GM19438 (cell line): ENCODE measurements at regions not wholly inside any gene's neighbourhood (a gene's known extent, or its start where the extent isn't known, plus 50 kb on each side); places are given as distances from the start of the nearest gene placed in this dataset.

Experiments
- ATAC-seq: cut with Tn5 transposase; IDR thresholded peaks from one replicate; pipeline ENCODE4 v1.9.1; 2021; ENCODE audit warnings: low read depth; ENCODE audit not compliant: unreplicated experiment

- no peak for ATAC-seq
Measured at GRCh38 chr6:147621263-147621662, 112.8 kb downstream of the SAMD5 start.

- ATAC-seq: no peak
Measured at GRCh38 chr6:147621961-147622360, 113.5 kb downstream of the SAMD5 start.

GRCh38 chr6:147624946-147625515 lies 116.5 kb downstream of the SAMD5 start:
- no peak for ATAC-seq

- ATAC-seq: no peak
Measured at GRCh38 chr6:147625946-147626345, 117.5 kb downstream of the SAMD5 start.

- no peak for ATAC-seq
Measured at GRCh38 chr6:147627411-147627810, 118.9 kb downstream of the SAMD5 start.

GRCh38 chr6:147633191-147633590 lies 124.7 kb downstream of the SAMD5 start:
- no peak for ATAC-seq

- ATAC-seq: no peak
Measured at GRCh38 chr6:147637620-147638195, 129.2 kb downstream of the SAMD5 start.

- no peak for ATAC-seq
Measured at GRCh38 chr6:147639279-147639678, 130.8 kb downstream of the SAMD5 start.

GRCh38 chr6:147640606-147641005 lies 132.1 kb downstream of the SAMD5 start:
- ATAC-seq: no peak

- ATAC-seq: no peak
Measured at GRCh38 chr6:147641511-147641910, 133.0 kb downstream of the SAMD5 start.

GRCh38 chr6:147642458-147642857 lies 134.0 kb downstream of the SAMD5 start:
- no peak for ATAC-seq

GRCh38 chr6:147643341-147644200 lies 135.1 kb downstream of the SAMD5 start:
- ATAC-seq: no peak

GRCh38 chr6:147648916-147649315 lies 140.4 kb downstream of the SAMD5 start:
- no peak for ATAC-seq

GRCh38 chr6:147651249-147652063 lies 143.0 kb downstream of the SAMD5 start:
- no peak for ATAC-seq

- ATAC-seq: no peak
Measured at GRCh38 chr6:147653631-147654030, 145.1 kb downstream of the SAMD5 start.

GRCh38 chr6:147654103-147654845 lies 145.8 kb downstream of the SAMD5 start:
- no peak for ATAC-seq

- ATAC-seq: no peak
Measured at GRCh38 chr6:147660334-147661311, 152.1 kb downstream of the SAMD5 start.

- ATAC-seq: no peak
Measured at GRCh38 chr6:147662646-147663045, 154.2 kb downstream of the SAMD5 start.

- ATAC-seq: no peak
Measured at GRCh38 chr6:147664092-147664491, 155.6 kb downstream of the SAMD5 start.
